ENCODE measurements at regions not wholly inside any gene's neighbourhood (a gene's known extent, or its start where the extent isn't known, plus 50 kb on each side); places are given as distances from the start of the nearest gene placed in this dataset.

- Histone ChIP-seq H3K27ac (no peak overlapping the region), H3K36me3 (no peaks in the 10 kb centered on the region), H3K4me1 (peaks cover 0 to 4% of the 10 kb centered on the region in 2 donors), H3K4me3 (no peak overlapping the region), H3K9me3 (no peaks in the 10 kb centered on the region), H3K27me3 (peaks cover 0 to 5% (median 0%) of the 10 kb centered on the region in 3 donors)
- DNase-seq, result no peak
- in situ Hi-C loops (cut with MboI; ENCODE audit: low sequenced_read_pairs in 4 of 4), result no loop called here
- no peak for ATAC-seq
- TF ChIP-seq POLR2A (IDR thresholded peaks at IDR 0.05), result no peak
- TF ChIP-seq CTCF (IDR thresholded peaks at IDR 0.05 in 4 of 5, conservative IDR thresholded peaks at IDR 0.05 in 1 of 5), result no peak
- intact Hi-C loops (cut with DNase I; ENCODE audit: low total_unique reads), result no loop called here
These were observed 70.0 kb upstream of the ZNF469 start for GRCh38 chr16:88312732-88313131.

- intact Hi-C loops (cut with DNase I; ENCODE audit: low total_unique reads) (no loop called here), in situ Hi-C loops (cut with MboI; ENCODE audit: low sequenced_read_pairs in 4 of 4) (no loop called here)
- Histone ChIP-seq H3K9me3 (no peaks in the 10 kb centered on the region), H3K27ac (no peak overlapping the region), H3K4me1 (no peaks in the 10 kb centered on the region), H3K4me3 (no peak overlapping the region), H3K27me3 (peaks cover 0 to 8% (median 0%) of the 10 kb centered on the region in 3 donors), H3K36me3 (no peaks in the 10 kb centered on the region)
- DNase-seq (no peak), ATAC-seq (no peak)
- TF ChIP-seq CTCF (IDR thresholded peaks at IDR 0.05 in 4 of 5, conservative IDR thresholded peaks at IDR 0.05 in 1 of 5) (no peak), POLR2A (IDR thresholded peaks at IDR 0.05) (no peak)
These were observed 67.7 kb upstream of the ZNF469 start for GRCh38 chr16:88314991-88315542.

- in situ Hi-C loops (cut with MboI; ENCODE audit: low sequenced_read_pairs in 4 of 4), result no loop called here
- H3K27ac ChIP-seq, result no peak overlapping the region
- no peaks in the 10 kb centered on the region for H3K4me1 ChIP-seq
- peaks cover 0 to 8% (median 0%) of the 10 kb centered on the region in 3 donors for H3K27me3 ChIP-seq
- H3K9me3 ChIP-seq, result no peaks in the 10 kb centered on the region
- no peak for ATAC-seq
- intact Hi-C loops (cut with DNase I; ENCODE audit: low total_unique reads), result no loop called here
- H3K36me3 ChIP-seq, result no peaks in the 10 kb centered on the region
- H3K4me3 ChIP-seq, result no peak overlapping the region
- TF ChIP-seq POLR2A (IDR thresholded peaks at IDR 0.05), result no peak
- TF ChIP-seq CTCF (IDR thresholded peaks at IDR 0.05 in 4 of 5, conservative IDR thresholded peaks at IDR 0.05 in 1 of 5), result no peak
- DNase-seq, result no peak
These were observed 67.1 kb upstream of the ZNF469 start for GRCh38 chr16:88315543-88316105.

- DNase-seq (no peak), ATAC-seq (no peak)
- TF ChIP-seq CTCF (IDR thresholded peaks at IDR 0.05 in 4 of 5, conservative IDR thresholded peaks at IDR 0.05 in 1 of 5), result no peak
- no peak for TF ChIP-seq POLR2A (IDR thresholded peaks at IDR 0.05)
- Histone ChIP-seq H3K36me3 (no peaks in the 10 kb centered on the region), H3K9me3 (no peaks in the 10 kb centered on the region), H3K27ac (no peak overlapping the region), H3K4me3 (no peak overlapping the region), H3K27me3 (peaks cover 0 to 5% (median 0%) of the 10 kb centered on the region in 3 donors), H3K4me1 (no peaks in the 10 kb centered on the region)
- intact Hi-C loops (cut with DNase I; ENCODE audit: low total_unique reads), result no loop called here
- in situ Hi-C loops (cut with MboI; ENCODE audit: low sequenced_read_pairs in 4 of 4), result no loop called here
These were observed 66.6 kb upstream of the ZNF469 start for GRCh38 chr16:88316151-88316550.

Data from gastrocnemius medialis (tissue), 4 donors.